Endodermal cell (in vitro differentiated cells): ENCODE measurements at regions not wholly inside any gene's neighbourhood (a gene's known extent, or its start where the extent isn't known, plus 50 kb on each side); places are given as distances from the start of the nearest gene placed in this dataset.
A peak's percentile ranks its signal among the peaks of the same experiment; 100 is the strongest.

Experiments
- DNase-seq: peaks from one replicate; pipeline ENCODE4 v3.0.0-alpha.2; 2017
- H3K27ac ChIP-seq: 2 replicates; pipeline ENCODE4 v1.5.1; 2013; ENCODE audit warnings: mild to moderate bottlenecking, low read depth, low read length, moderate library complexity
- H3K27me3 ChIP-seq: 2 replicates; pipeline ENCODE4 v1.6.1; 2013; ENCODE audit warnings: mild to moderate bottlenecking, low read length, moderate library complexity; ENCODE audit not compliant: insufficient read depth, control insufficient read depth, poor library complexity, severe bottlenecking
- H3K36me3 ChIP-seq: 2 replicates; pipeline ENCODE4 v1.7.0; 2013; ENCODE audit warnings: mild to moderate bottlenecking, low read length, moderate library complexity; ENCODE audit not compliant: control insufficient read depth, insufficient read depth
- H3K4me1 ChIP-seq: one replicate; pipeline ENCODE4 v1.7.0; 2013; ENCODE audit warnings: low read length; ENCODE audit not compliant: control insufficient read depth, insufficient read depth
- H3K4me3 ChIP-seq: 2 replicates; pipeline ENCODE4 v1.5.1; 2013; ENCODE audit warnings: mild to moderate bottlenecking, low read length, moderate library complexity
- H3K9ac ChIP-seq: 2 replicates; pipeline ENCODE4 v1.6.1; 2013; ENCODE audit warnings: mild to moderate bottlenecking, low read length, moderate library complexity; ENCODE audit not compliant: poor library complexity, severe bottlenecking; ENCODE audit errors: extremely low read depth
- H3K9me3 ChIP-seq: 2 replicates; pipeline ENCODE4 v1.6.1; 2013; ENCODE audit warnings: mild to moderate bottlenecking, low read length, moderate library complexity; ENCODE audit not compliant: control insufficient read depth
- H3K27ac Mint-ChIP-seq: 2 replicates; pipeline ENCODE4 v1.8.0; 2020; ENCODE audit warnings: mixed read lengths
- H3K27me3 Mint-ChIP-seq: 2 replicates; pipeline ENCODE4 v1.8.0; 2021; ENCODE audit warnings: mild to moderate bottlenecking, mixed read lengths; ENCODE audit not compliant: insufficient read depth
- H3K36me3 Mint-ChIP-seq: 2 replicates; pipeline ENCODE4 v1.8.0; 2020; ENCODE audit warnings: low read depth, mixed read lengths
- H3K4me1 Mint-ChIP-seq: 2 replicates; pipeline ENCODE4 v1.8.0; 2020; ENCODE audit warnings: mixed read lengths
- H3K4me3 Mint-ChIP-seq: 2 replicates; pipeline ENCODE4 v1.8.0; 2020; ENCODE audit warnings: mild to moderate bottlenecking, moderate library complexity, mixed read lengths
- H3K9me3 Mint-ChIP-seq: 2 replicates; pipeline ENCODE4 v1.8.0; 2020; ENCODE audit warnings: mild to moderate bottlenecking, mixed read lengths
- WGBS, 2 experiments: methylation state at CpG; one replicate each; pipeline versions ENCODE4 v1.1.5 to v1.1.7; 2013; ENCODE audit warnings: missing lambda C conversion rate in 2 of 2, mixed read lengths in 1 of 2; ENCODE audit not compliant: insufficient coverage in 1 of 2, insufficient read length in 1 of 2; 5-methylcytosine and 5-hydroxymethylcytosine counted together
- TF ChIP-seq, protein P1 (sequence below): fragments of 200-600 bp; sonication (generic); conservative IDR thresholded peaks from 2 replicates; pipeline ENCODE4 v1.5.0; 2021; ENCODE audit warnings: antibody characterized with exemption, mild to moderate bottlenecking

DNA sequence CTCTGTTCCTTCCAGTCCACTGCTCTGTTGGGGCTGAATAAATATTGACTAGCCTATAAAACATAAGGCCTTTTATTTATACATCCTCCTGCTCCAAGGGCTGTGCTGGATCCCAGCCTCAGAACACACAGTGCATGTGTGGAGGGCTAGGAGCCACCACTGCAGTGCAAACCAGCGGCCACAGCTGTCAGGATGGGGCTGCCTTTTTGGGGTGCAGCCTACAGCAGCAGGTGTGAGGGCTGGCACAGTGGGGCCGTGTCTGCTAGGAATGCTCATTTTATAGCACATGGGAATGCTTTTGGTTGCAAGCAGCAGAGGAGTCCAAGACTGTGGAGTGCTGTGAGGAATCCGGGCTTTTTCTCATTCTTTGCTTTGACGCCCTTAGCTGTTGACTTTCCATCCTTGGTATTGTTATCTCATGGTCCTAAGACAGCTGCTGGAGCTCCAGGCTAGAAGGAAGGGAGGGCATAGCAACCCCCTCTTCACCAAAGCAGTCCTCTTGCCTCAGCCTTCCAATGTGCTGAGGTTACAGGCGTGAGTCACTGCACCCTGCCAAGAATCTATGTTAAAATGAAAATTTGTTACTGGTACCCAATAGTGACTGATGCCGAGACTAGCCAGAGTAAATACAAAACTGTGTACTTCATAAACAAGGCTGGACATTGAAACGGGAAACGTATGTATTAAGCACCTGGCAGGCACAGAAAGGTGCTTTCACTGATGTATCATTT, 334.3 kb upstream of the GATB start:
- Histone ChIP-seq H3K4me3 (no peak overlapping the region), H3K4me1 (no peaks in the 10 kb centered on the region), H3K27ac (no peak overlapping the region), H3K27me3 (no peaks in the 10 kb centered on the region), H3K9ac (no peak overlapping the region), H3K9me3 (no peaks in the 10 kb centered on the region), H3K36me3 (no peaks in the 10 kb centered on the region)
- no peaks in the 10 kb centered on the region for H3K4me1 Mint-ChIP-seq
- no peaks in the 10 kb centered on the region for H3K9me3 Mint-ChIP-seq
- H3K36me3 Mint-ChIP-seq = no peaks in the 10 kb centered on the region
- no peak for DNase-seq
- WGBS, 2 experiments = 75 to 81% methylated on average over 7 to 8 of the region's 8 CpGs
- no peaks in the 10 kb centered on the region for H3K27me3 Mint-ChIP-seq
- no peak overlapping the region for H3K4me3 Mint-ChIP-seq
- TF ChIP-seq, protein P1, sequence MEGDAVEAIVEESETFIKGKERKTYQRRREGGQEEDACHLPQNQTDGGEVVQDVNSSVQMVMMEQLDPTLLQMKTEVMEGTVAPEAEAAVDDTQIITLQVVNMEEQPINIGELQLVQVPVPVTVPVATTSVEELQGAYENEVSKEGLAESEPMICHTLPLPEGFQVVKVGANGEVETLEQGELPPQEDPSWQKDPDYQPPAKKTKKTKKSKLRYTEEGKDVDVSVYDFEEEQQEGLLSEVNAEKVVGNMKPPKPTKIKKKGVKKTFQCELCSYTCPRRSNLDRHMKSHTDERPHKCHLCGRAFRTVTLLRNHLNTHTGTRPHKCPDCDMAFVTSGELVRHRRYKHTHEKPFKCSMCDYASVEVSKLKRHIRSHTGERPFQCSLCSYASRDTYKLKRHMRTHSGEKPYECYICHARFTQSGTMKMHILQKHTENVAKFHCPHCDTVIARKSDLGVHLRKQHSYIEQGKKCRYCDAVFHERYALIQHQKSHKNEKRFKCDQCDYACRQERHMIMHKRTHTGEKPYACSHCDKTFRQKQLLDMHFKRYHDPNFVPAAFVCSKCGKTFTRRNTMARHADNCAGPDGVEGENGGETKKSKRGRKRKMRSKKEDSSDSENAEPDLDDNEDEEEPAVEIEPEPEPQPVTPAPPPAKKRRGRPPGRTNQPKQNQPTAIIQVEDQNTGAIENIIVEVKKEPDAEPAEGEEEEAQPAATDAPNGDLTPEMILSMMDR = no peak
- H3K27ac Mint-ChIP-seq = no peak overlapping the region

DNA sequence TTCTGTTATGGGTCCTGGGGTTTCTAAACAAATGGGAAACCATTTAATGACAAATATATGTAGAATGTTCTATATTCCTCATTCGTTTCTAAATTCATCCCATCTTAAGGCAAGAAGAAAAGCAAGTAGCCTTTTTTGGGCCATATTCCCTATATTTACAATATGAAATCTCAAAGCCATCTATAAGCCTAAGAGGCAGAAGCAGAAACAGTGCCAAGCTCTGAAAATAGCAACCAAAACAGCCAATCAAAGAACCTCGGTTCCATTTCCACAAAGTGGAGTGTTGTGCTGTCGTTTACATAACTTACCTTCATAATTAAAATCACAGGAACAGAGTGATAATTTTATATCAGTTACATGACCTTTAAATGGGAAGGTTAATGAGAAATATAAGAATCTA, 330.6 kb upstream of the GATB start:
- Mint-ChIP-seq H3K4me3 (no peak overlapping the region), H3K27ac (no peak overlapping the region), H3K36me3 (no peaks in the 10 kb centered on the region), H3K4me1 (no peaks in the 10 kb centered on the region), H3K9me3 (no peaks in the 10 kb centered on the region), H3K27me3 (no peaks in the 10 kb centered on the region)
- H3K4me3 ChIP-seq = no peak overlapping the region
- H3K27ac ChIP-seq = no peak overlapping the region
- H3K36me3 ChIP-seq = no peaks in the 10 kb centered on the region
- no peak overlapping the region for H3K9ac ChIP-seq
- TF ChIP-seq, protein P1 = no peak
- 97% methylated on average over 2 of the region's 3 CpGs; no CpG with 5 or more reads in 1 of the 2 experiments for WGBS, 2 experiments
- DNase-seq = no peak
- no peaks in the 10 kb centered on the region for H3K4me1 ChIP-seq
- no peaks in the 10 kb centered on the region for H3K9me3 ChIP-seq
- H3K27me3 ChIP-seq = no peaks in the 10 kb centered on the region

DNA sequence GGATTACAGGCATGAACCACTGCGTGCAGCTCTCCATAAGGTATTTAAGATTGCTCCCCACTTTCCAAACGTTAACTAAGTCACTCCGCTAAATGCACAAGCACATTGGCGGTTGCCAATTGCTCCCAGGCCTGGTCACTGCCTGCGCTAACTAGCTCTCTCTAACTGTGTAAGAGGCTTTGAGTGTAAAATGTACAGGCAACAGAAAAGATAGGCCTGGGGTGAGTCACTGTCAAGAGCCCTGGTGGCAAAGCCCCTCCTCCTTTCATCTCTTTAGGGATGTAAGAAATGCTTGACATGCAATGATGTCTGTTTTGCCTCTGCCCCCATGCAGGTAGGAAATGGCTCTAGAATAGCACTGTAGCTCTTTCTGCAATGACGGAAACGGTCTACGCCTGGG, 329.7 kb upstream of the GATB start:
- H3K9me3 Mint-ChIP-seq = no peaks in the 10 kb centered on the region
- no peaks in the 10 kb centered on the region for H3K27me3 Mint-ChIP-seq
- Histone ChIP-seq H3K9ac (no peak overlapping the region), H3K27ac (no peak overlapping the region), H3K4me1 (no peaks in the 10 kb centered on the region), H3K36me3 (no peaks in the 10 kb centered on the region), H3K27me3 (no peaks in the 10 kb centered on the region), H3K4me3 (no peak overlapping the region), H3K9me3 (no peaks in the 10 kb centered on the region)
- no peaks in the 10 kb centered on the region for H3K36me3 Mint-ChIP-seq
- no peaks in the 10 kb centered on the region for H3K4me1 Mint-ChIP-seq
- no peak overlapping the region for H3K4me3 Mint-ChIP-seq
- peak; percentile 57 for DNase-seq
- TF ChIP-seq, protein P1 = no peak
- H3K27ac Mint-ChIP-seq = no peak overlapping the region
- 91 to 97% methylated on average over 8 of the region's 8 CpGs for WGBS, 2 experiments
